ENCODE measurements at regions not wholly inside any gene's neighbourhood (a gene's known extent, or its start where the extent isn't known, plus 50 kb on each side); places are given as distances from the start of the nearest gene placed in this dataset.

DNA sequence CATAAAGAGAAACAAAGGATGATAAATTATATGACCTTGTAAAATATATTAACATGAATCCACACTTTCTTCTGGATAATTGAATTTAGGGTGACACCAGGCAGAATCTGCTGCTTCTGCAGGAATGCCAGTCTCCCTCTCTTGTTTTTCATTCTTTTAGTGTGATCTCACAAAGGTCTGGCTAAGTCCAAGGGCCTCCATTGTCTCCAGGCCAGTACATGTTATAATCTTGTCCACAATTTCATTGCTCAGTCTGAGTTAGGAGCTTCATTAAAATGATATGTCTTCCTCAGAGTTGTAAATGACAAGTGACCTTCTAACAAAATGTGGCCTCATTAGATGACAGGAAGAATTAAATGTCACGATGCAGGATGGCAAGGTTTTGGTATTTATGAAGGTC is 110.2 kb downstream of the APOB start:
- Histone ChIP-seq H3K27ac (no peak overlapping the region), H3K36me3 (no peaks in the 10 kb centered on the region), H3K27me3 (no peaks in the 10 kb centered on the region), H3K4me3 (no peak overlapping the region), H3K9me3 (peaks cover 0 to 1% (median 0%) of the 10 kb centered on the region in 12 donors), H3K4me1 (peaks cover 0 to 8% (median 0%) of the 10 kb centered on the region in 12 donors)
- DNase-seq (no peak), ATAC-seq (no peak)
- intact Hi-C loops (cut with DNase I): no loop called here
- TF ChIP-seq, protein P1, sequence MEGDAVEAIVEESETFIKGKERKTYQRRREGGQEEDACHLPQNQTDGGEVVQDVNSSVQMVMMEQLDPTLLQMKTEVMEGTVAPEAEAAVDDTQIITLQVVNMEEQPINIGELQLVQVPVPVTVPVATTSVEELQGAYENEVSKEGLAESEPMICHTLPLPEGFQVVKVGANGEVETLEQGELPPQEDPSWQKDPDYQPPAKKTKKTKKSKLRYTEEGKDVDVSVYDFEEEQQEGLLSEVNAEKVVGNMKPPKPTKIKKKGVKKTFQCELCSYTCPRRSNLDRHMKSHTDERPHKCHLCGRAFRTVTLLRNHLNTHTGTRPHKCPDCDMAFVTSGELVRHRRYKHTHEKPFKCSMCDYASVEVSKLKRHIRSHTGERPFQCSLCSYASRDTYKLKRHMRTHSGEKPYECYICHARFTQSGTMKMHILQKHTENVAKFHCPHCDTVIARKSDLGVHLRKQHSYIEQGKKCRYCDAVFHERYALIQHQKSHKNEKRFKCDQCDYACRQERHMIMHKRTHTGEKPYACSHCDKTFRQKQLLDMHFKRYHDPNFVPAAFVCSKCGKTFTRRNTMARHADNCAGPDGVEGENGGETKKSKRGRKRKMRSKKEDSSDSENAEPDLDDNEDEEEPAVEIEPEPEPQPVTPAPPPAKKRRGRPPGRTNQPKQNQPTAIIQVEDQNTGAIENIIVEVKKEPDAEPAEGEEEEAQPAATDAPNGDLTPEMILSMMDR (IDR thresholded peaks at IDR 0.05): no peak
- no peak for TF ChIP-seq POLR2A (IDR thresholded peaks at IDR 0.05)
- WGBS, 4 donors: 47 to 66% (median 58%) methylated on average over 1 of the region's 1 CpG

DNA sequence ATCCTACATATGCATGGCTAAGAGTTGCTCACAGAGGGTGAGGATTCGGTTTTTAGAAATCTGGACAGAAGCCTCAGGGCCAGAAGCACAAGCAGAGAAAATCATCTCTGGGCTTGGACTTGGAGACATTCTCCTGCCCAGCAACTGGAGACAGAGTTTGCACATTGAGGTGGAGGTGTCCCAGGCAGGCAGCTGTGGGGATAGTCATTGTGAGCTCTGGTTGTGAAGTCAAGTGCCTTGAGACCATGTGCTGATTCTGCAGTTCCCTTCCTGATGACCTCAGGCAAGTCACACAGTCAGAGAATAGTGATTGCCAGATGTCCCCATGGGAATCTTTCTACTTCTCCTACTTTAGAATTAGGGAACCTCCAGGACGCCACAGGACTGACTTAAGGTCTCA is 108.4 kb upstream of the LDAH start:
- no peaks in the 10 kb centered on the region for H3K36me3 ChIP-seq
- no peak for ATAC-seq
- H3K9me3 ChIP-seq: peaks cover 0 to 12% (median 0%) of the 10 kb centered on the region in 12 donors
- no peaks in the 10 kb centered on the region for H3K27me3 ChIP-seq
- H3K4me1 ChIP-seq: peaks cover 0 to 8% (median 0%) of the 10 kb centered on the region in 12 donors
- no peak for TF ChIP-seq POLR2A (IDR thresholded peaks at IDR 0.05)
- TF ChIP-seq, protein P1 (IDR thresholded peaks at IDR 0.05): no peak
- H3K4me3 ChIP-seq: no peak overlapping the region
- intact Hi-C loops (cut with DNase I): no loop called here
- no peak for DNase-seq
- 55 to 67% (median 56%) methylated on average over 2 of the region's 2 CpGs for WGBS, 4 donors
- H3K27ac ChIP-seq: peak overlapping the region in 1 of 12 donors; percentile 3

DNA sequence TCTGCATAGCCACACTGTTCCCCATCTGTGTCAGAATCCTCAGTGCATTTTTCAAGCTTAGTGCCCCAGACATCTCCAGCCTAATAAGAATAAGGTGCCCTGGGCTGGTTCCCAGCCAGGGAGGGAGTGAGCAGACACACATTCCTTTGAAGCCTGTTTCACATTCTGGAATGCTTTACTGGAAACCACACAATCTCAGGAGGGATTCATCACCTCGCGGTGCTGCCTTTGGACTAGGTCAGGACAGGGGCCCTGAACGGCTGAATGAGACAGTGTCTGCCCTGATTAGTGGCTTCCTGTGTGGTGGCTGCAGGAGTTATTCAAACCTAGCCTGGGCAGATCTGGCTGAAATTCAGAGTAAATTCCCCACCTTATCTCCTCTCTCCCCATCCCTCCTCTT is 108.0 kb upstream of the LDAH start:
- Histone ChIP-seq H3K27me3 (no peaks in the 10 kb centered on the region), H3K4me3 (no peak overlapping the region), H3K36me3 (no peaks in the 10 kb centered on the region), H3K9me3 (peaks cover 0 to 12% (median 0%) of the 10 kb centered on the region in 12 donors), H3K27ac (peak overlapping the region in 1 of 12 donors; percentile 3), H3K4me1 (peaks cover 0 to 8% (median 0%) of the 10 kb centered on the region in 12 donors)
- DNase-seq (no peak), ATAC-seq (peak in 3 of 4 donors; percentile 31 to 36 (median 36))
- intact Hi-C loops (cut with DNase I): no loop called here
- TF ChIP-seq, protein P1 (IDR thresholded peaks at IDR 0.05): no peak
- no peak for TF ChIP-seq POLR2A (IDR thresholded peaks at IDR 0.05)
- 13 to 31% (median 17%) methylated on average over 3 of the region's 3 CpGs; no CpG with 5 or more reads in 1 of the 4 donors for WGBS, 4 donors

DNA sequence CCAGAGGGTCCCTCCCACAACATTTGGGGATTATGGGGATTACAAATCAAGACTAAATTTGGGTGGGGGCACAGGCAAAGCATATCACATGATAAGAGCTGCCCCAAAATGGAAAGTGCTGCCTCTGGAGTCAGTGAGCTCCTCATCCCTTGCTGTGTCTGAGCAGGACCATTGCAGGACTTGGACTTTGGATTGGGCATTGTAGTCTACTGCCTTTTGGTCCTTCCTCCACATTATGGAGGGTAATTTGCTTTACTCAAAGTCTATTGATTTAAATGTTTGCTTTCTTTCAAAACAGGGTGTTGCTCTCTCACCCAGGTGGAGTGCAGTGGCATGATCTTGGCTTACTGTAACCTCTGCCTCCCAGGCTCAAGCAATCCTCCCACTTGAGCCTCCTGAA is 106.8 kb upstream of the LDAH start:
- Histone ChIP-seq H3K27ac (no peak overlapping the region), H3K4me3 (no peak overlapping the region), H3K27me3 (no peaks in the 10 kb centered on the region), H3K9me3 (peaks cover 0 to 12% (median 0%) of the 10 kb centered on the region in 12 donors), H3K4me1 (peaks cover 0 to 8% (median 0%) of the 10 kb centered on the region in 12 donors), H3K36me3 (no peaks in the 10 kb centered on the region)
- DNase-seq (no peak), ATAC-seq (no peak)
- intact Hi-C loops (cut with DNase I): no loop called here
- TF ChIP-seq, protein P1 (IDR thresholded peaks at IDR 0.05): no peak
- TF ChIP-seq POLR2A (IDR thresholded peaks at IDR 0.05): no peak

Data from heart left ventricle (tissue), 16 donors.